ENCODE measurements at regions not wholly inside any gene's neighbourhood (a gene's known extent, or its start where the extent isn't known, plus 50 kb on each side); places are given as distances from the start of the nearest gene placed in this dataset.

GRCh38 chr7:64113981-64114380 lies 68.7 kb downstream of the ZNF727 start:
- Histone ChIP-seq H3K36me3 (ENCODE audit: control insufficient read depth, insufficient read depth, low read length) (no peaks in the 10 kb centered on the region), H3K27me3 (ENCODE audit: control insufficient read depth in 2 of 2, insufficient read depth in 2 of 2, low read length in 2 of 2) (no peaks in the 10 kb centered on the region), H3K4me3 (no peak overlapping the region), H3K4me1 (replicated peaks in 1 of 2; ENCODE audit: control insufficient read depth in 2 of 2, insufficient read depth in 2 of 2, low read length in 2 of 2) (no peaks in the 10 kb centered on the region), H3K9me1 (ENCODE audit: control insufficient read depth, insufficient read depth, low read length) (no peaks in the 10 kb centered on the region), H3K9me3 (replicated peaks; ENCODE audit: control insufficient read depth, insufficient read depth, low read depth, low read length) (0 out of 2 replicates have a peak, but pooled peaks cover 2% of the 10 kb centered on the region), H3K9ac (ENCODE audit: insufficient read depth in 1 of 2, low read depth in 2 of 2, low read length in 2 of 2) (no peak overlapping the region), H4K20me1 (replicated peaks; ENCODE audit: control insufficient read depth, insufficient read depth, low read length) (no peaks in the 10 kb centered on the region), H2AFZ (ENCODE audit: low read depth, low read length) (no peak overlapping the region), H3K27ac (ENCODE audit: extremely low read depth, low read depth, low read length) (no peak overlapping the region), H3K79me2 (ENCODE audit: control insufficient read depth, insufficient read depth, low read length) (no peaks in the 10 kb centered on the region), H3K4me2 (ENCODE audit: insufficient read depth, low read length) (no peak overlapping the region)
- intact Hi-C loops (cut with micrococcal nuclease) (no loop called here), in situ Hi-C loops (cut with MboI) (no loop called here)
- TF ChIP-seq DPF2 (IDR thresholded peaks at IDR 0.05) (no peak), ARHGAP35 (IDR thresholded peaks at IDR 0.05; ENCODE audit: partially characterized antibody) (no peak), PPARD (CRISPR knock-in tag; IDR thresholded peaks at IDR 0.05) (no peak), ZBTB9 (CRISPR knock-in tag; IDR thresholded peaks at IDR 0.05) (no peak)
- TF ChIP-seq, protein P1, sequence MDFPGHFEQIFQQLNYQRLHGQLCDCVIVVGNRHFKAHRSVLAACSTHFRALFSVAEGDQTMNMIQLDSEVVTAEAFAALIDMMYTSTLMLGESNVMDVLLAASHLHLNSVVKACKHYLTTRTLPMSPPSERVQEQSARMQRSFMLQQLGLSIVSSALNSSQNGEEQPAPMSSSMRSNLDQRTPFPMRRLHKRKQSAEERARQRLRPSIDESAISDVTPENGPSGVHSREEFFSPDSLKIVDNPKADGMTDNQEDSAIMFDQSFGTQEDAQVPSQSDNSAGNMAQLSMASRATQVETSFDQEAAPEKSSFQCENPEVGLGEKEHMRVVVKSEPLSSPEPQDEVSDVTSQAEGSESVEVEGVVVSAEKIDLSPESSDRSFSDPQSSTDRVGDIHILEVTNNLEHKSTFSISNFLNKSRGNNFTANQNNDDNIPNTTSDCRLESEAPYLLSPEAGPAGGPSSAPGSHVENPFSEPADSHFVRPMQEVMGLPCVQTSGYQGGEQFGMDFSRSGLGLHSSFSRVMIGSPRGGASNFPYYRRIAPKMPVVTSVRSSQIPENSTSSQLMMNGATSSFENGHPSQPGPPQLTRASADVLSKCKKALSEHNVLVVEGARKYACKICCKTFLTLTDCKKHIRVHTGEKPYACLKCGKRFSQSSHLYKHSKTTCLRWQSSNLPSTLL (IDR thresholded peaks at IDR 0.05) = no peak
- FAIRE-seq (no peak), DNase-seq (ENCODE audit: extremely low read depth in 1 of 4, low spot score in 3 of 4) (no peak), ATAC-seq (no peak)
- BruUV-seq (replicated peaks) = no TSS peak
- CTCF ChIA-PET (ENCODE audit: low intra/inter-chr PET ratio) = no interaction called here
- POLR2A ChIA-PET = no interaction called here
- WGBS (ENCODE audit: insufficient coverage, low coverage, missing lambda C conversion rate) = 1% methylated on average over 14 of the region's 14 CpGs
